CD4-positive, alpha-beta T cell treated with Interferon alpha-2 for 1 hour (primary cell): ENCODE measurements at regions not wholly inside any gene's neighbourhood (a gene's known extent, or its start where the extent isn't known, plus 50 kb on each side); places are given as distances from the start of the nearest gene placed in this dataset.
"Not testable (repeated sequence)": the region's sequence is repeated elsewhere in the genome, so short reads cannot be mapped to it uniquely, and the experiment has no call there.

Experiments
- DNase-seq, 2 donors: peaks; one replicate each; pipeline ENCODE4 v3.0.0-alpha.2; 2020 to 2022

DNA sequence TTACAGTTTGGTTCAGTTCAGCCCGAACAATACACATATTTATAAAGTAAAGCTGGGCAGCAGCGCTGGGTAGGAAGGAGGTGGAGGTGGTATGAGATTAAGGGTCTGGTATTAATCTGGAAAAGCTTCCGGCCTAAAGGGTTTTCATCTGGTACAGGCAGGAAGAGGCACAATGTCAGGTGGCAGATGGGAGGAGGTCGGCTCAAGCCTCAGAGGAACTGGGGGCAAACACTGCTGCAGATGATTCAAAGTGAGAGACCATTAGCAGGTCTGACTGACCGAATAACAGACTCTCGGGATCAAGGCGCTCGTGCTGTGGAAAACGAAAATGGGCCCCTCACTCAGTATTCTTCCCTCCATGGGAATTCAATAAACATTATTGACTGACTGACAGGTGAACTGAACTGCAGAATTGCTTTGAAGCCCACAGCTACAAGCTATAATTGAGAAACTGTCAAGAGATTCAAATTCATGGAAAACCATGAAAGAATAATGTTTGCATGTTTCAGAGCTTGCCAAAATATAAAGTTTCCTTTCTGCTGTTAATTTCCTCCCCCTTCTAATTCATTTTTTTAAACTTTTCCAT is 75.3 kb downstream of the TMEM167A start:
- no peak for DNase-seq

- no peak for DNase-seq
Observed at GRCh38 chr5:83000922-83001321, 76.3 kb downstream of the TMEM167A start.

DNA sequence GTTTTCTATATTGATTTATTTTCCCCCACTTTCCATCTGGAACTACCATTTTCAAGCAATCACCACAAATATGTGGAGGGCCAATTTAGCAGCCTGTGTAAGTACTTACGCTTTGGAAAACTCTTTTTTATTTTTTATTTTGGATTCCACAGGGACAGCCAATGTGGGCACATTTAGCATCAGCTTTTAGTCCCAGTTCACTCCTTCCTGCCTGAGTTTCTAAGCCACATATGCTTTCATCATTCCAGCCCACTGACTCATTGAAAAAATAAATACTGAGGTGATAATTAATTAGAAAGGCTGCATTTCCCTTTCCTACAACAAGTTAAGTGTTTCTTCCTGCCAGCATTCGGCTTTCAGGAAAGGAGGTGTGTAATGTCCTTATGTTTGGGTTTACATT is 76.8 kb downstream of the TMEM167A start:
- DNase-seq: no peak

- DNase-seq: no peak
Observed at GRCh38 chr5:82993416-82993815, 83.8 kb downstream of the TMEM167A start.

DNA sequence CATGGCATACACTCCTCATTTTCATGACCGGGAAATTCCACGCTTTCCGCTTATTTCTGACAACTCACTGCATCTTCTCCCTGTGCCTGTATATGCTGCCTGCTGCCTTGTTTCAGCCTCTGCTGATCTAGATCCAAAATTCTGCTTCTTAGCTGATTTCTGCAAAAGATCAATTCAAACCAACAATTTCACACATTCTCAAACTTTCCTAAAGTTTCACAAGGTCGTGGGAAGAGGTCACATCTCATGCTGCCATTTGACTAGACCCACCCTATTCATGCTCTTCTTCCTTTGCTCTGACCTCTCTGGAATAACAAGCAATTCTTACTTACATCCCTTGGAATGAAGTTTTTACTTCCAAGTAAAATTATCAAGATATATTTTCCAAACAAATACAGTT is 84.5 kb downstream of the TMEM167A start:
- DNase-seq: no peak

- no peak for DNase-seq
Observed at GRCh38 chr5:82991678-82992323, 85.4 kb downstream of the TMEM167A start.

DNA sequence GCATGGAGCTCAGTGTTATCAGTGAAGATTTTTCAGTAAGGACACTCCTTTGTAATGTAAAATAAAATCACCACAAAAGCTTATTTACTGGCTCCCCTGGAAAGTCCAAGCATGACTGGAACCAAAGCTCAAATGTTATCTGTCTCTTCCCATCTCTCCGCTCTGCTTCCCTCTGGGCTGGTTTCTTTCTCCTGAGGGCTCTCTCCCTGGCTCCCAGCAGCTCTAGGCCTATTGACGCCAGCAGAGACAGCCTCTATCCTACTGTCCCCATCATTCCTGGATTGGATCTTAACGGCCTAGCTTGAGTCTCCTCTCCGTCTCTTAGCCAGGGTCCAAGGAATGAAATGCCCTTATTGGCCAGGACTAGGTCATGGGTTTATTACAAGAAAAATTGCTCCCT is 86.1 kb downstream of the TMEM167A start:
- DNase-seq: no peak

DNA sequence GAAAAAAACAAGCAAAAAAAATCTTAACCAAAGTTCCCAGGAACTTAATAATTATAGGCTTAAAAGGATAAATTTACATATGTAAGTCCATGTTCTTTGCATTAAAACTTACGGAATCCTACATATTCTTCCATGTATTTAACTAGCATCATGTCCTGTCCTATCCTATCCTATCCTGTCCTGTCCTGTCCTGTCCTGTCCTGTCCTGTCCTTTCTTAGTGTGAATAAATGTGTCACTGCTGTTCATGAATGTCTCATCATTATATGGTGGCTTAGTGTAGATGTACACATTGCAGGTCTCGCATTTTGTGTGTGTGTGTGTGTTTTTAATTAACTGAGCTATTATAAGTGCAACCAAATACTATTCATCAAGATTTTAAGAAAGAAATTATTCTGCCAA is 90.0 kb downstream of the TMEM167A start:
- DNase-seq: no peak

- DNase-seq: no peak
Observed at GRCh38 chr5:82986404-82986803, 90.8 kb downstream of the TMEM167A start.

- DNase-seq: no peak
Observed at GRCh38 chr5:82985763-82986162, 91.4 kb downstream of the TMEM167A start.

DNA sequence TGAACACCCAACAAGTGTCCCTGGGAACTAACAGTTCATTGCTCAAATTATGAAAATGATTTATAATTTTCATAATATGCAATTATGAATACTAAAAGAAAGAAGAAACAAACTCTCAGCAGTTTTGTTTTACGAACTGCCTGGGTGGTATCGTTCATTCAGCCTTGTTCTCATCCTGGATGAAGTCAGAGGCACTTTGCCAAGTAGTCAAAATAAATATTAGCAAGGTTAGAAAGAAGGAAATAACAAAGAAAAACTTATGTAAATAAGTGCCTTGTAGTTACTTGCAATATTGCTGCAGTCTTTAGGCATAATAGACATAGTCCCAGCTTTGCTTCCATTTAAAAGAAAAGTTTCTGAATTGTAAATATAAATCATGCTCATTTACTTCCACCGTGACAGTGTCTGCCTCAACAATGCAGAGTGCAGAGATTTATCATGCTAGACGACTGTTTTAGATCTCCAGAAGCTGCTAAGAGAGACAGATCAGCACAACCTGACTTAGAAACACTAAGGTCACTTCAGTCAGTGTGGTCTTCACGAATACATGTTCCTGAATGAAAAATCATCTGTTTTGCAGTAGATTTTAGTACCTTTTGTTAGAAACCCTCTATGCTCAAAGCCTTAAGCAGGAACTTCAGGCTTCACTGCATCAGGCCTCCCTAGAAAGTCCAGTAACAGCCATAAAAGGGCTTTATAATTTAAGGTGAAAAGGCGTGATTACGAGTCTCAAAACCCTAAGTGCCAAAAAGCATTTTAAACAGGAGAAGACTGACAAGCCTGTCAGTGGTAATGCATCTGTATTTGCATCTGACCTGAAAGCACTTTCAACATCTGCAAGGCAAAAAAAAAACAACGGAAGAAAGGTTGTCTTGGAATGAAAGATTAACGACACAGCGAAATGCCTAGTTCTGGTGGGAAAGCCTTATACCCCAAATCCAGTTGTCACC is 92.1 kb downstream of the TMEM167A start:
- DNase-seq: no peak

GRCh38 chr5:82982846-82983245 is 94.3 kb downstream of the TMEM167A start:
- no peak for DNase-seq

GRCh38 chr5:82976887-82977286 is 100.3 kb downstream of the TMEM167A start:
- DNase-seq: not testable (repeated sequence)

DNA sequence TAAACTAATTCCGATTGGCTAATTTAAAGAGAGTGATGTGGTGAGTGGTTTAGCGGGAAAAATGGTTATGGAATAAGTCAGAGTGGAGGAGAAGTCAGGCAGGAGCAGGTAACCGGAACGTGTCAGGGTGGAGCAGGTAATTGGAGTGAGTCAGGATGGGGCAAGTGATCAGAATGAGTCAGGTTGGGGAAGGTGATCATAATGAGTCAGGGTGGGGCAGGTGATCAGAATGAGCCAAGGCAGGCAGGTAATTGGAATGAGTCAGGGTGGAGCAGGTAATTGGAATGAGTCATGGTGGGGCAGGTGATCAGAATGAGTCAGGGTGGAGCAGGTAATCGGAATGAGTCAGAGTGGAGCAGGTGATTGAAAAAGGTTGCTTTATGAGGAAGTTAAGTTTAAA is 101.4 kb downstream of the TMEM167A start:
- no peak for DNase-seq

DNA sequence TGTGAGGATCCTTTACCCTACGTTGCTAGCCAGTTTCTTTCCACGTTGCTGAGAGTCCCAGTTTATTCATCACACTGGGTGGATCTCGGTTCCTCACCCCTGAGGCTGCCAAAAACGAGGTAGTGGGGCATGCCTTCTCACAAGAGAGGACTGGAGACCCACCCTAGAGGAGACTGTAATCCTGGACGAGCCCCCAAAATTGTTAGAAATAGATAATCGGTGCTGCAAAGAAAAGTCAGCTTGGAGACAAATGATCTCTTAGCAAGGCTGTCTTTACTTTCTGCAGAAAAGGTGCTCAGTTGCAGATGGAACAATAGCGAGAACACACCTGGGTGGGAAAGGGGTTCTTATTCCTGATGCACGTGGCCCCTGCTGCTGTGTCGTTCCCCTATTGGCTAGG is 101.8 kb downstream of the TMEM167A start:
- no peak for DNase-seq

DNA sequence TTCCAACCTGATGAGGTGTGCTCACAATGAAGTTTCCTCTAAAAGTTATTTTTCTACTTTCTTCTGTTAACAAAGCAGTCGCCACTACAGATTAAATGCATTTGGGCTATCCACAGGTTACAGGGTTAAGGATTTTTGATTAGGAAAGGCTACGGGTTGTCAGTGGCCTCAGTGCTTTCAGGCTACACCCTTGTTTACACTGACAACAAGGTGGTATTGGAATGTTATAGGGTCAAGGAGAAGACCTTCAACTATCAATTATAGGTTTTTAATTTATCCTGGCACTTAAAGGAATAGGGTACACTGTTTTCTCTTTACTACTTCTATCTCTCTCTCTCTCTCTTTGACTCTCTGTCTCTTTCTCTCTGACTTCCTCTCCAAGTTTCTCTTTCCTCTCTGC is 102.8 kb downstream of the TMEM167A start:
- not testable (repeated sequence) for DNase-seq

- no peak for DNase-seq
Observed at GRCh38 chr5:82971901-82972300, 105.3 kb downstream of the TMEM167A start.

GRCh38 chr5:82971034-82971806 is 106.0 kb downstream of the TMEM167A start:
- not testable (repeated sequence) for DNase-seq

- DNase-seq: not testable (repeated sequence)
Observed at GRCh38 chr5:82969221-82969976, 107.8 kb downstream of the TMEM167A start.

GRCh38 chr5:82967072-82967471 is 110.1 kb downstream of the TMEM167A start:
- DNase-seq: no peak

DNA sequence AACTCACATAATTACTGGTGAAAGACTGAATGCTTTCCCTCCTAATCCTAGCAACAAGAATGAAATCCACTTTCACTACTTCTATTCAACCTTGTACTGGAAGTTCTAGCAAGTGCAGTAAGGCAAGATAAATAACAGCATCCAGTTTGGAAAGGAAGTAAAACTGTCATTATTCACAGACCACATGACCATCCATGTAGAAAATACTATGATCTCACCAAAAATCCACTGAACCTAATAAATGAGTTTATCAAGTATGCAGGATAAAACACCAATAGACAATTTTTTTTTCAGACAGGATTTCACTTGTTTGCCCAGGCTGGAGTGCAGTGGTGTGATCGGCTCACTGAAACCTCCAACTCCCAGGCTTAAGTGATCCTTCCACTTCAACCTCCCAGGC is 117.7 kb downstream of the TMEM167A start:
- no peak for DNase-seq

DNA sequence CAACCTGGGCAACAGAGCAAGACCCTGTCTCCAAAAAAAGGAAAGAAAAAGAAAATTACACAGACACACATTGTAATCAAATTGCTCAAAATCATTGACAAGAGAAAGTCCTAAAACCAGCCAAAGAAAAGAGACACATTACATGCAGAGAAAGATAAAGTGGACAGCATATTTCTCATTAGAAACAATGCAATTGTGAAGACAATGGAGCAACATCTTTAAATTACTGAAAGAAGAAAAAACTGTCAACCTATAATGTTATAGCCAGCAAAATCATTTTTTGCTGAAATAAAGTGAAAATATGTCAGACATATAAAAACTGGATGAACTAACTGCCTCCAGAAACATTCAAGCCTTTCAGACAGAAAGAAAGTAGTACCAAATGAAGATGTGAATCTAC is 120.6 kb downstream of the TMEM167A start:
- no peak for DNase-seq
